Loucy (cell line): ENCODE measurements at regions not wholly inside any gene's neighbourhood (a gene's known extent, or its start where the extent isn't known, plus 50 kb on each side); places are given as distances from the start of the nearest gene placed in this dataset.

Source experiments
- CTCF ChIP-seq: fragments of 200-600 bp; sonication (generic); conservative IDR thresholded peaks from 2 replicates; pipeline ENCODE4 v1.5.1; 2014; ENCODE audit warnings: mild to moderate bottlenecking, antibody characterized with exemption, low read length
- EZH2phosphoT487 ChIP-seq: fragments of 200-600 bp; IDR thresholded peaks from 2 replicates; pipeline ENCODE4 v1.6.1; 2018; ENCODE audit warnings: antibody characterized with exemption, mild to moderate bottlenecking, moderate library complexity, borderline replicate concordance

GRCh38 chr6:74956559-74957428, 249.1 kb downstream of the COL12A1 start:
- TF ChIP-seq CTCF (no peak), EZH2phosphoT487 (no peak)
